Duodenal mucosa (tissue), 2 donors: ENCODE measurements at regions not wholly inside any gene's neighbourhood (a gene's known extent, or its start where the extent isn't known, plus 50 kb on each side); places are given as distances from the start of the nearest gene placed in this dataset.
"Not testable (repeated sequence)": the region's sequence is repeated elsewhere in the genome, so short reads cannot be mapped to it uniquely, and the experiment has no call there.

Experiments used
- H3K27ac ChIP-seq: one replicate; pipeline ENCODE4 v1.7.0; 2013; ENCODE audit warnings: low read depth, low read length
- H3K27me3 ChIP-seq, 2 donors: one replicate each; pipeline ENCODE4 v1.7.0; 2013; ENCODE audit warnings: low read length in 2 of 2, control low read depth in 1 of 2; ENCODE audit not compliant: insufficient read depth in 2 of 2, control insufficient read depth in 1 of 2
- H3K36me3 ChIP-seq, 2 donors: one replicate each; pipeline ENCODE4 v1.7.0; 2013; ENCODE audit warnings: low read length in 2 of 2, control low read depth in 1 of 2; ENCODE audit not compliant: insufficient read depth in 2 of 2, control insufficient read depth in 1 of 2
- H3K4me1 ChIP-seq, 2 donors: one replicate each; pipeline ENCODE4 v1.7.0; 2013; ENCODE audit warnings: low read length in 2 of 2, control low read depth in 1 of 2; ENCODE audit not compliant: insufficient read depth in 2 of 2, control insufficient read depth in 1 of 2
- H3K4me3 ChIP-seq, 2 donors: one replicate each; pipeline ENCODE4 v1.7.0; 2013; ENCODE audit warnings: low read length in 2 of 2, low read depth in 1 of 2
- H3K9ac ChIP-seq, 2 donors: one replicate each; pipeline ENCODE4 v1.7.0; 2013; ENCODE audit warnings: low read length in 2 of 2, low read depth in 1 of 2
- H3K9me3 ChIP-seq, 2 donors: one replicate each; pipeline ENCODE4 v1.7.0; 2013; ENCODE audit warnings: low read length in 2 of 2, control low read depth in 1 of 2; ENCODE audit not compliant: control insufficient read depth in 1 of 2

DNA sequence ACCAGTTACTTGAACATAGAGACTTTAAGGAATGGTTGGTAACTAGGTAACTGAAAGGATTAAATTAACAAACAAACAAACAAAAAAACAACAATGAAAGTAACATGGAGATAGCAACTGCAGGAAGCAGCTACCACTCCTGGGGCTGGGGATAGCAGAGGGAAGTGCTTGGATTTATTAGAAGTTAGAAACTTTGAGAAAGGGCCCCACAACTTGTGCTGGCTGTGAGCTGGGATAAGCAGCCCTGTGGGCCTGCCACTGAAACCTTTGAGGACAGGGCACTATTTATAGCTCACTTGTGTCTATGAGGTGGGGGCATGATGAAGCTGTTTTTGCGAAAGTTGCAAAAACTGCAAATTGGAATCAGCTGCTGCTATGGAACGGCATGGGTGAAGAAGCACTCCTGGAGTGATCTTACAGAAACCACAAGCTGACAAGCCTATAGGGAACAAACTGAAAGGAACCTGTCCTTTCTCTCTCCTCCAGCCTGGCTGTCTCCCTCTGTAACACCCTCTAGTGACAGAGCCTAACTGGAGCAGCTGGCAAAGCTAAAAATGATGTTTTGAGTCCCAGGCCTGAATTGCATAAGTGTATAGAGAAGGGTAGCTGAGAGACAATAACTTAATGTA is 91.4 kb upstream of the RANBP6 start:
- Histone ChIP-seq H3K36me3 (no peaks in the 10 kb centered on the region), H3K4me1 (peaks cover 0 to 4% of the 10 kb centered on the region in 2 donors), H3K27ac (no peak overlapping the region), H3K9me3 (no peaks in the 10 kb centered on the region), H3K4me3 (no peak overlapping the region), H3K9ac (no peak overlapping the region), H3K27me3 (no peaks in the 10 kb centered on the region)

- H3K27me3 ChIP-seq = no peaks in the 10 kb centered on the region
- H3K9me3 ChIP-seq = no peaks in the 10 kb centered on the region
- no peak overlapping the region for H3K27ac ChIP-seq
- H3K4me1 ChIP-seq = peaks cover 0 to 4% of the 10 kb centered on the region in 2 donors
- H3K4me3 ChIP-seq = no peak overlapping the region
- H3K9ac ChIP-seq = no peak overlapping the region
- H3K36me3 ChIP-seq = no peaks in the 10 kb centered on the region
Measured at GRCh38 chr9:6105738-6106137, 90.3 kb upstream of the RANBP6 start.

GRCh38 chr9:6104406-6104805 is 89.0 kb upstream of the RANBP6 start:
- H3K4me1 ChIP-seq, H3K9ac ChIP-seq, H3K4me3 ChIP-seq, H3K9me3 ChIP-seq, H3K36me3 ChIP-seq, H3K27me3 ChIP-seq, H3K27ac ChIP-seq: not testable (repeated sequence)

- H3K27me3 ChIP-seq, H3K4me3 ChIP-seq, H3K9ac ChIP-seq, H3K27ac ChIP-seq, H3K9me3 ChIP-seq, H3K4me1 ChIP-seq, H3K36me3 ChIP-seq: not testable (repeated sequence)
Measured at GRCh38 chr9:6103911-6104310, 88.5 kb upstream of the RANBP6 start.

- not testable (repeated sequence) for H3K27me3 ChIP-seq, H3K4me3 ChIP-seq, H3K4me1 ChIP-seq, H3K9me3 ChIP-seq, H3K9ac ChIP-seq, H3K27ac ChIP-seq, H3K36me3 ChIP-seq
Measured at GRCh38 chr9:6102336-6102987, 87.0 kb upstream of the RANBP6 start.

DNA sequence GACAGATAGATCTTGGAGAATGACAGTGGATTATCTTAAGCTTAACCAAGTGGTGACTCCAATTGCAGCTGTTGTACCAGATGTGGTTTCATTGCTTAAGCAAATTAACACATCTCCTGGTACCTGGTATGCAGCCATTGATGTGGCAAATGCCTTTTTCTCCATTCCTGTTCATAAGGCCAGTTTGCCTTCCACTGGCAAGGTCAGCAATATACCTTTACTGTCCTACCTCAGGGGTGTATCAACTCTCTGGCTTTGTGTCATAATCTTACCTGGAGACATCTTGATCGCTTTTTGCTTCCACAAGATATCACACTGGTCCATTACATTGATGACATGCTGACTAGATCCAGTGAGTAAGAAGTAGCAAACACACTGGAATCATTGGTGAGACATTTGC is 86.3 kb upstream of the RANBP6 start:
- H3K36me3 ChIP-seq, H3K4me3 ChIP-seq, H3K27me3 ChIP-seq, H3K27ac ChIP-seq, H3K9ac ChIP-seq, H3K4me1 ChIP-seq, H3K9me3 ChIP-seq: not testable (repeated sequence)

DNA sequence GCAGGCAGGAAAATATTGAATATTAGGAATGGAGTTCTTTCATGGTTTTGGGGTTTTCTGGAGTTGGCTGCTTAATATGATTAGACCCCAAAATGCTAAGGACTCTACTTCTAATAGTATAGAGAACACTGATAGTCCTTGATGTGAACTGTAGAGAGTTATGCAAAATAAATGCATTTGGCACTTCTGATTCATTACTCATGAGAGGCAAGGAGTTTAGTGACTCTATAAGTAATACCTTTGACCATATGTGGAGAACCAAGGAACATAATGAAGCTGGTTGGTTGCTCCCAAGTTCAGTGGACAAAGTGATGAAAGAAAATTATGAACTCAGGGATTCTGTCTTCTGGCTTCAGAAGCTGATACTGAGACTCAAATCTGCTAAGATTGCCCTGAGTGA is 83.9 kb upstream of the RANBP6 start:
- H3K36me3 ChIP-seq, H3K4me3 ChIP-seq, H3K27ac ChIP-seq, H3K9me3 ChIP-seq, H3K4me1 ChIP-seq, H3K27me3 ChIP-seq, H3K9ac ChIP-seq: not testable (repeated sequence)

DNA sequence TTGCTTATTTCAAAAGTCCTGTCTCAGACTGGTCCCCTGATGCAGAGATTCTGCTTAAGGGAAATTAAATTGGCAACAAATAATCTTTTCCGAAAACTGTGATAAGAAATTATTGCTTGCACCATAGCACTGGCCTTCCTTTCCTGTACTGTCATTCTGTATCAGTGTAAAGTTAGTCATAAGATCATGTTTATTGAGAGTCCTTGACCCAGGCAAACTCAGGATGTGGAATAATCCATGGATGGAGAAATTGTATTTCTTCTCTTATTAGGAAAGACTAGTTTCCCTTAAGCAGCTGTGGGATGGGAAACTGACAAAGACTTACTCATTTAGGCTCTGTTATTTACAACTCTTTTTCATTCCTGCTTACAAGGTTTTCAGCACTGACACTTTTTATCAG is 83.0 kb upstream of the RANBP6 start:
- no peak overlapping the region for H3K4me3 ChIP-seq
- no peak overlapping the region for H3K27ac ChIP-seq
- H3K9me3 ChIP-seq = no peaks in the 10 kb centered on the region
- no peak overlapping the region for H3K9ac ChIP-seq
- H3K27me3 ChIP-seq = no peaks in the 10 kb centered on the region
- H3K36me3 ChIP-seq = no peaks in the 10 kb centered on the region
- no peaks in the 10 kb centered on the region for H3K4me1 ChIP-seq

GRCh38 chr9:6096821-6097220 is 81.4 kb upstream of the RANBP6 start:
- Histone ChIP-seq H3K9ac (no peak overlapping the region), H3K27ac (no peak overlapping the region), H3K4me3 (no peak overlapping the region), H3K9me3 (no peaks in the 10 kb centered on the region), H3K4me1 (no peaks in the 10 kb centered on the region), H3K36me3 (no peaks in the 10 kb centered on the region), H3K27me3 (no peaks in the 10 kb centered on the region)

DNA sequence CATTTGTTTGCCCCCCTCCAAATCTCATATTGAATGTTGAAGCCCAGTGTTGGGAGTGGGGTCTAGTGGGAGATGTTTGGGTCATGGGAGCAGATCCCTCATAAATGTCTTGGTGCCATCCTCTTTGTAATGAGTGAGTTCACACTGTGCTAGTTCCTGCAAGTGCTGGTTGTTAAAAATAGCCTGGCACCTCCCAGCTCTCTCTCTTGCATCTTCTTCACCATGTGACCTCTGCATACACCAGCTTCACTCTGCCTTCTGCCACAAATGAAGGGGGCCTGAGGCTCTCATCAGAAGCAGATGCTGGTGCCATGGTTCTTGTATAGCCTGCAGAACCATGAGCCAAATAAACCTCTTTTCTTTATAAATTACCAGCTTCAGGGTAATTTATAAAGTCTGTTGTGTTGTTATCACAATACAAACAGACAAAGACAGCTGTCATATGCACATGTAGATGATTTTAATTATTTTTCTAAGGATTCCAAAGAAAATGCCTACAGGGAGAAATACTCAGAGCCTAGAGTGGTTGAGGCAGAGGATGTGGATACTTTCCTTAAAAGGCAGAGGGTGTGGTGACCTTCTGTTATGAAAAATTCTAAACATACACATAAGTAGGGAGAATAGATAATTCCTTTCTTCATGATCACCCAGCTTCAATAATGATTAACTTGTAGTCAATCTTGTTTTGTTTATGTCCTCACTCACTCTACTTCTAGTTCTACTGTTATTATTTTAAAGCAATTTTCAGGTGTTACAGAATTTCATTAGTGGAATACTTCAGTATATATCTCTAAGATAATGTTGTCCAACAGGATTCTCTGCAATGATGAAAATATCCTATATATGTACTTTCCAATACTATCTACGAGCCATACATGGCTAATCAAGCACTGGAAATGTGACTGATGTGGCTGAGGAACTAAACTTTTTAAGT is 75.1 kb upstream of the RANBP6 start:
- H3K27ac ChIP-seq = no peak overlapping the region
- no peak overlapping the region for H3K4me3 ChIP-seq
- H3K36me3 ChIP-seq = no peaks in the 10 kb centered on the region
- no peaks in the 10 kb centered on the region for H3K4me1 ChIP-seq
- H3K9me3 ChIP-seq = no peaks in the 10 kb centered on the region
- no peak overlapping the region for H3K9ac ChIP-seq
- no peaks in the 10 kb centered on the region for H3K27me3 ChIP-seq
